ENCODE measurements at regions not wholly inside any gene's neighbourhood (a gene's known extent, or its start where the extent isn't known, plus 50 kb on each side); places are given as distances from the start of the nearest gene placed in this dataset.

DNA sequence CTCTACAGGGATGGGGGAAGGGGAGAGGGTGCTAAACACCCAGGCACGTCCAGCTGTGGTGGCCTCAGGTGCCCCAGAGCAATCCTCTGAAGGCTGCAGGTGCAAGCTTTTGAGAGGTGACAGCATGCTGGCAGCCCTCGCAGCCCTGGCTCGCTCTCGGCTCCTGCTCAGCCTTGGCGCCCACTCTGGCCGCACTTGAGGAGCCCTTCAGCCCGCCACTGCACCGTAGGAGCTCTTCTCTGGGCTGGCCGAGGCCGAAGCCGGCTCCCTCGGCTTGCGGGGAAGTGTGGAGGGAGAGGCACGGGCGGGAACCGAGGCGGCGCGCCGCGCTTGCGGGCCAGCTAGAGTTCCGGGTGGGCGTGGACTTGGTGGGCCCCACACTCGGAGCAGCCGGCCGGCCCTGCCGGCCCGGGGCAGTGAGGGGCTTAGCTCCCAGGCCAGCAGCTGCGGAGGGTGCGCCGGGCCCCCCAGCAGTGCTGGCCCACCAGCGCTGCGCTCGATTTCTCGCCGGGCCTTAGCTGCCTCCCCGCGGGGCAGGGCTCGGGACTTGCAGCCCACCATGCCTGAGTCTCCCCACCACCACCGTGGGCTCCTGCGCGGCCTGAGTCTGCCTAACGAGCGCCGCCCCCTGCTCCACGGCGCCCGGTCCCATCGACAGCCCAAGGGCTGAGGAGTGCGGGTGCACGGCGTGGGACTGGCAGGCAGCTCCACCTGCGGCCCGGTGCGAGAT is 112.1 kb downstream of the TRIM29 start:
- TF ChIP-seq EZH2 (IDR thresholded peaks at IDR 0.05; ENCODE audit: insufficient read depth, poor library complexity, severe bottlenecking) (no peak), EZH2phosphoT487 (IDR thresholded peaks at IDR 0.05; ENCODE audit: insufficient read depth, low read depth) (no peak)

Data from GM23248 (cell line).